Adrenal gland (tissue), 5 donors: ENCODE measurements at regions not wholly inside any gene's neighbourhood (a gene's known extent, or its start where the extent isn't known, plus 50 kb on each side); places are given as distances from the start of the nearest gene placed in this dataset.

ENCODE experiments used
- CTCF ChIP-seq, 6 experiments: fragments of 450-650 bp in 4 of 6; fragments of 200-600 bp in 2 of 6; sonication (generic) in 1 of 6; IDR thresholded peaks; 1 replicate in 5 of 6; 2 replicates in 1 of 6; pipeline versions ENCODE4 v1.5.1 to v1.8.0; 2016 to 2021; ENCODE audit warnings: antibody characterized with exemption in 6 of 6, mild to moderate bottlenecking in 2 of 6, moderate library complexity in 1 of 6
- POLR2A ChIP-seq, 2 donors: fragments of 450-650 bp; IDR thresholded peaks; one replicate each; pipeline ENCODE4 v1.6.1; 2017; ENCODE audit warnings: antibody characterized with exemption in 2 of 2, mild to moderate bottlenecking in 2 of 2, moderate library complexity in 1 of 2
- donor health status: DM: no; HTN: no; CAD: no.

GRCh38 chr18:78717051-78717765 lies 262.4 kb upstream of the SALL3 start:
- TF ChIP-seq POLR2A (IDR thresholded peaks at IDR 0.05) (no peak), CTCF (IDR thresholded peaks at IDR 0.05) (no peak)
